HepG2 (cell line): ENCODE measurements at regions not wholly inside any gene's neighbourhood (a gene's known extent, or its start where the extent isn't known, plus 50 kb on each side); places are given as distances from the start of the nearest gene placed in this dataset.
A peak's percentile ranks its signal among the peaks of the same experiment; 100 is the strongest.

Source experiments
- AGO1 ChIP-seq: fragments of 200-400 bp; formaldehyde crosslinking; IDR thresholded peaks from 2 replicates; pipeline ENCODE4 v1.6.1; 2017; ENCODE audit warnings: mild to moderate bottlenecking, low read depth, low read length, moderate library complexity; ENCODE audit not compliant: poor library complexity, severe bottlenecking
- ARNT ChIP-seq: fragments of 450-650 bp; IDR thresholded peaks from 2 replicates; pipeline ENCODE4 v1.6.1; 2017
- ATRX ChIP-seq: sonication (generic); formaldehyde crosslinking; IDR thresholded peaks from 2 replicates; pipeline ENCODE4 v1.4.0; 2020; ENCODE audit warnings: missing genetic modification reagents, borderline replicate concordance
- EHMT2 ChIP-seq: fragments of 200-600 bp; sonication (generic); IDR thresholded peaks from 2 replicates; pipeline ENCODE4 v1.7.0; 2017; ENCODE audit warnings: antibody characterized with exemption, low read depth, low read length, borderline replicate concordance
- ERF ChIP-seq: IDR thresholded peaks from 2 replicates; pipeline ENCODE4 v1.6.1; 2018; ENCODE audit warnings: missing biosample characterization, missing genetic modification reagents
- FOSL1 ChIP-seq: sonication (generic); formaldehyde crosslinking; IDR thresholded peaks from 2 replicates; pipeline ENCODE4 v1.9.0; 2021; ENCODE audit warnings: missing genetic modification reagents, borderline replicate concordance
- GATA4 ChIP-seq: sonication (generic); IDR thresholded peaks from 2 replicates; pipeline ENCODE4 v1.6.1; 2016; ENCODE audit warnings: antibody characterized with exemption, low read depth, borderline replicate concordance
- GATAD1 ChIP-seq: IDR thresholded peaks from 2 replicates; pipeline ENCODE4 v1.6.1; 2016; ENCODE audit warnings: missing genetic modification reagents, missing compliant biosample characterization
- IKZF4 ChIP-seq: sonication (generic); formaldehyde crosslinking; IDR thresholded peaks from 2 replicates; pipeline ENCODE4 v1.5.1; 2020; ENCODE audit warnings: borderline replicate concordance, mild to moderate bottlenecking, low read depth, missing genetic modification reagents; ENCODE audit errors: not compliant biosample characterization
- MBD4 ChIP-seq: IDR thresholded peaks from 2 replicates; pipeline ENCODE4 v1.6.1; 2012; ENCODE audit warnings: low read length, inconsistent platforms, borderline replicate concordance
- MED8 ChIP-seq: sonication (generic); formaldehyde crosslinking; IDR thresholded peaks from 2 replicates; pipeline ENCODE4 v1.8.1; 2023; ENCODE audit warnings: mild to moderate bottlenecking, missing genetic modification reagents; ENCODE audit not compliant: insufficient replicate concordance
- MTF2 ChIP-seq: sonication (generic); formaldehyde crosslinking; IDR thresholded peaks from 2 replicates; pipeline ENCODE4 v1.5.0; 2020; ENCODE audit warnings: missing genetic modification reagents, borderline replicate concordance
- PCBP1 ChIP-seq: fragments of 200-400 bp; formaldehyde crosslinking; IDR thresholded peaks from 2 replicates; pipeline ENCODE4 v1.6.1; 2017; ENCODE audit warnings: mild to moderate bottlenecking, low read depth, low read length, borderline replicate concordance
- RCOR2 ChIP-seq: IDR thresholded peaks from 2 replicates; pipeline ENCODE4 v1.6.1; 2016; ENCODE audit warnings: missing biosample characterization, missing genetic modification reagents
- TCF7L2 ChIP-seq: IDR thresholded peaks from 2 replicates; pipeline ENCODE4 v1.6.1; 2011; ENCODE audit warnings: mild to moderate bottlenecking, low read depth, low read length, moderate library complexity
- ZNF101 ChIP-seq: sonication (generic); formaldehyde crosslinking; IDR thresholded peaks from 2 replicates; pipeline ENCODE4 v1.4.0; 2020; ENCODE audit warnings: mild to moderate bottlenecking, low read depth, missing genetic modification reagents, borderline replicate concordance
- ZNF30 ChIP-seq: sonication (generic); formaldehyde crosslinking; IDR thresholded peaks from 2 replicates; pipeline ENCODE4 v1.5.0; 2020; ENCODE audit warnings: mild to moderate bottlenecking, missing genetic modification reagents
- ZNF367 ChIP-seq: sonication (generic); formaldehyde crosslinking; IDR thresholded peaks from 2 replicates; pipeline ENCODE4 v1.4.0; 2020; ENCODE audit warnings: missing genetic modification reagents, borderline replicate concordance
- ZNF713 ChIP-seq: sonication (generic); formaldehyde crosslinking; IDR thresholded peaks from 2 replicates; pipeline ENCODE4 v1.4.0; 2020; ENCODE audit warnings: mild to moderate bottlenecking, missing genetic modification reagents
- TF ChIP-seq, protein P1 (sequence below): sonication (generic); formaldehyde crosslinking; IDR thresholded peaks from 2 replicates; pipeline ENCODE4 v1.4.0; 2020; ENCODE audit warnings: missing genetic modification reagents
- TF ChIP-seq, protein P2 (sequence below): sonication (generic); formaldehyde crosslinking; IDR thresholded peaks from 2 replicates; pipeline ENCODE4 v1.4.0; 2020; ENCODE audit warnings: missing genetic modification reagents
- TF ChIP-seq, protein P3 (sequence below): sonication (generic); formaldehyde crosslinking; IDR thresholded peaks from 2 replicates; pipeline ENCODE4 v1.5.0; 2020; ENCODE audit warnings: missing genetic modification reagents
- TF ChIP-seq, protein P4 (sequence below): sonication (generic); formaldehyde crosslinking; IDR thresholded peaks from 2 replicates; pipeline ENCODE4 v1.9.0; 2021; ENCODE audit warnings: missing genetic modification reagents, borderline replicate concordance

DNA sequence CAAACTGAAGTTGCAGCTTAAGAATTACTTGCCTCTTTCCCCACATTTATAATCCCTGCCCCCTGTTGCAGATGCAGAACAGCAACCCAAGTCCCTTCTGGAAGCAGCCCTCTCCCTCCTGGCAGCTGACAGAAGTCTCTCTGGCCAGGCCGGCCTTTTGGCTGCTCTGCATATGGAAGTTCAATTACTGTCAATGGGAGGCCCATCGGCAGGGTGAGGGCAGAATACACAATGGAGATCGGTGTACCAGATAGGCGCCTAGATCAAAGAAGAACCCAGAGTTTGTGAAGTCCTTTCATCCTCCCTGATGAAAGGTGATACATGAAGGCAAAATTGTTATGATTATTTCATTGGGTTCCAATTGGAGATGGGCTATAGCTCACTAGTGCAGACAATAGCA, 327.9 kb upstream of the CTNNB1 start (continued):
- 0 out of 2 replicates have a peak, but pooled peaks have one; percentile 19 for TF ChIP-seq GATAD1 (CRISPR knock-in tag)
- TF ChIP-seq ZNF30 (CRISPR knock-in tag), result no peak
- no peak for TF ChIP-seq TCF7L2
- no peak for TF ChIP-seq ARNT
- TF ChIP-seq GATA4, result peak; percentile 92; the same call in 1 of the 2 replicates
- no peak for TF ChIP-seq PCBP1
- no peak for TF ChIP-seq ATRX (CRISPR knock-in tag)
- TF ChIP-seq MED8 (CRISPR knock-in tag), result no peak
- TF ChIP-seq MTF2 (CRISPR knock-in tag), result no peak
- no peak for TF ChIP-seq IKZF4 (CRISPR knock-in tag)
- no peak for TF ChIP-seq FOSL1 (CRISPR knock-in tag)
- TF ChIP-seq RCOR2 (CRISPR knock-in tag), result peak; percentile 73; the same call in 1 of the 2 replicates
- no peak for TF ChIP-seq MBD4
- TF ChIP-seq ZNF101 (CRISPR knock-in tag), result no peak
- TF ChIP-seq, protein P1, sequence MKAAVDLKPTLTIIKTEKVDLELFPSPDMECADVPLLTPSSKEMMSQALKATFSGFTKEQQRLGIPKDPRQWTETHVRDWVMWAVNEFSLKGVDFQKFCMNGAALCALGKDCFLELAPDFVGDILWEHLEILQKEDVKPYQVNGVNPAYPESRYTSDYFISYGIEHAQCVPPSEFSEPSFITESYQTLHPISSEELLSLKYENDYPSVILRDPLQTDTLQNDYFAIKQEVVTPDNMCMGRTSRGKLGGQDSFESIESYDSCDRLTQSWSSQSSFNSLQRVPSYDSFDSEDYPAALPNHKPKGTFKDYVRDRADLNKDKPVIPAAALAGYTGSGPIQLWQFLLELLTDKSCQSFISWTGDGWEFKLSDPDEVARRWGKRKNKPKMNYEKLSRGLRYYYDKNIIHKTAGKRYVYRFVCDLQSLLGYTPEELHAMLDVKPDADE, result no peak
- TF ChIP-seq, protein P2, sequence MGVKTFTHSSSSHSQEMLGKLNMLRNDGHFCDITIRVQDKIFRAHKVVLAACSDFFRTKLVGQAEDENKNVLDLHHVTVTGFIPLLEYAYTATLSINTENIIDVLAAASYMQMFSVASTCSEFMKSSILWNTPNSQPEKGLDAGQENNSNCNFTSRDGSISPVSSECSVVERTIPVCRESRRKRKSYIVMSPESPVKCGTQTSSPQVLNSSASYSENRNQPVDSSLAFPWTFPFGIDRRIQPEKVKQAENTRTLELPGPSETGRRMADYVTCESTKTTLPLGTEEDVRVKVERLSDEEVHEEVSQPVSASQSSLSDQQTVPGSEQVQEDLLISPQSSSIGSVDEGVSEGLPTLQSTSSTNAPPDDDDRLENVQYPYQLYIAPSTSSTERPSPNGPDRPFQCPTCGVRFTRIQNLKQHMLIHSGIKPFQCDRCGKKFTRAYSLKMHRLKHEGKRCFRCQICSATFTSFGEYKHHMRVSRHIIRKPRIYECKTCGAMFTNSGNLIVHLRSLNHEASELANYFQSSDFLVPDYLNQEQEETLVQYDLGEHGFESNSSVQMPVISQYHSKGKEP (CRISPR knock-in tag), result no peak
- no peak for TF ChIP-seq ZNF713
- peak; percentile 42; the same call in 1 of the 2 replicates for TF ChIP-seq EHMT2
- no peak for TF ChIP-seq AGO1
- TF ChIP-seq ZNF367 (CRISPR knock-in tag), result no peak
- TF ChIP-seq, protein P3, sequence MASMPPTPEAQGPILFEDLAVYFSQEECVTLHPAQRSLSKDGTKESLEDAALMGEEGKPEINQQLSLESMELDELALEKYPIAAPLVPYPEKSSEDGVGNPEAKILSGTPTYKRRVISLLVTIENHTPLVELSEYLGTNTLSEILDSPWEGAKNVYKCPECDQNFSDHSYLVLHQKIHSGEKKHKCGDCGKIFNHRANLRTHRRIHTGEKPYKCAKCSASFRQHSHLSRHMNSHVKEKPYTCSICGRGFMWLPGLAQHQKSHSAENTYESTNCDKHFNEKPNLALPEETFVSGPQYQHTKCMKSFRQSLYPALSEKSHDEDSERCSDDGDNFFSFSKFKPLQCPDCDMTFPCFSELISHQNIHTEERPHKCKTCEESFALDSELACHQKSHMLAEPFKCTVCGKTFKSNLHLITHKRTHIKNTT, result no peak
- TF ChIP-seq, protein P4, sequence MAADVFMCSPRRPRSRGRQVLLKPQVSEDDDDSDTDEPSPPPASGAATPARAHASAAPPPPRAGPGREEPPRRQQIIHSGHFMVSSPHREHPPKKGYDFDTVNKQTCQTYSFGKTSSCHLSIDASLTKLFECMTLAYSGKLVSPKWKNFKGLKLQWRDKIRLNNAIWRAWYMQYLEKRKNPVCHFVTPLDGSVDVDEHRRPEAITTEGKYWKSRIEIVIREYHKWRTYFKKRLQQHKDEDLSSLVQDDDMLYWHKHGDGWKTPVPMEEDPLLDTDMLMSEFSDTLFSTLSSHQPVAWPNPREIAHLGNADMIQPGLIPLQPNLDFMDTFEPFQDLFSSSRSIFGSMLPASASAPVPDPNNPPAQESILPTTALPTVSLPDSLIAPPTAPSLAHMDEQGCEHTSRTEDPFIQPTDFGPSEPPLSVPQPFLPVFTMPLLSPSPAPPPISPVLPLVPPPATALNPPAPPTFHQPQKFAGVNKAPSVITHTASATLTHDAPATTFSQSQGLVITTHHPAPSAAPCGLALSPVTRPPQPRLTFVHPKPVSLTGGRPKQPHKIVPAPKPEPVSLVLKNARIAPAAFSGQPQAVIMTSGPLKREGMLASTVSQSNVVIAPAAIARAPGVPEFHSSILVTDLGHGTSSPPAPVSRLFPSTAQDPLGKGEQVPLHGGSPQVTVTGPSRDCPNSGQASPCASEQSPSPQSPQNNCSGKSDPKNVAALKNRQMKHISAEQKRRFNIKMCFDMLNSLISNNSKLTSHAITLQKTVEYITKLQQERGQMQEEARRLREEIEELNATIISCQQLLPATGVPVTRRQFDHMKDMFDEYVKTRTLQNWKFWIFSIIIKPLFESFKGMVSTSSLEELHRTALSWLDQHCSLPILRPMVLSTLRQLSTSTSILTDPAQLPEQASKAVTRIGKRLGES (CRISPR knock-in tag), result no peak
- TF ChIP-seq ERF (CRISPR knock-in tag), result no peak
